Right atrium auricular region (tissue), 2 donors: ENCODE measurements at regions not wholly inside any gene's neighbourhood (a gene's known extent, or its start where the extent isn't known, plus 50 kb on each side); places are given as distances from the start of the nearest gene placed in this dataset.

Source experiments
- DNase-seq: peaks from one replicate; pipeline ENCODE4 v3.0.0-alpha.2; 2019; ENCODE audit warnings: low spot score
- H3K27ac ChIP-seq, 2 donors: fragments of 200-600 bp; sonication (generic); 1 replicate in 1 of 2; 2 replicates in 1 of 2; pipeline ENCODE4 v1.5.1; 2016 to 2019
- H3K27me3 ChIP-seq, 2 donors: fragments of 200-600 bp; sonication (generic); one replicate each; pipeline versions ENCODE4 v1.5.1 to v1.6.0; 2017 to 2019
- H3K36me3 ChIP-seq: fragments of 200-600 bp; sonication (generic); one replicate; pipeline ENCODE4 v1.5.1; 2016
- H3K4me1 ChIP-seq, 2 donors: fragments of 200-600 bp; sonication (generic); one replicate each; pipeline versions ENCODE4 v1.5.1 to v1.6.0; 2017 to 2019
- H3K4me3 ChIP-seq, 2 donors: fragments of 200-600 bp; sonication (generic); 1 replicate in 1 of 2; 2 replicates in 1 of 2; pipeline ENCODE4 v1.5.1; 2017 to 2019; ENCODE audit warnings: mild to moderate bottlenecking in 1 of 2, moderate library complexity in 1 of 2
- H3K9me3 ChIP-seq, 2 donors: fragments of 200-600 bp; sonication (generic); one replicate each; pipeline ENCODE4 v1.5.1; 2019
- CTCF ChIP-seq, 2 donors: fragments of 200-600 bp; sonication (generic); IDR thresholded peaks; one replicate each; pipeline ENCODE4 v1.5.1; 2019; ENCODE audit warnings: antibody characterized with exemption in 2 of 2

- H3K27me3 ChIP-seq: no peaks in the 10 kb centered on the region
- TF ChIP-seq CTCF (IDR thresholded peaks at IDR 0.05): no peak
- H3K9me3 ChIP-seq: no peaks in the 10 kb centered on the region
- H3K4me3 ChIP-seq: no peak overlapping the region
- no peak for DNase-seq
- no peaks in the 10 kb centered on the region for H3K4me1 ChIP-seq
- no peak overlapping the region for H3K27ac ChIP-seq
- H3K36me3 ChIP-seq: no peaks in the 10 kb centered on the region
Measured at GRCh38 chr2:128528133-128528532, 209.5 kb upstream of the HS6ST1 start.

- H3K36me3 ChIP-seq: no peaks in the 10 kb centered on the region
- H3K27me3 ChIP-seq: no peaks in the 10 kb centered on the region
- H3K4me1 ChIP-seq: no peaks in the 10 kb centered on the region
- H3K4me3 ChIP-seq: no peak overlapping the region
- DNase-seq: no peak
- no peak overlapping the region for H3K27ac ChIP-seq
- no peaks in the 10 kb centered on the region for H3K9me3 ChIP-seq
- TF ChIP-seq CTCF (IDR thresholded peaks at IDR 0.05): no peak
Measured at GRCh38 chr2:128530025-128530573, 211.4 kb upstream of the HS6ST1 start.

- no peaks in the 10 kb centered on the region for H3K9me3 ChIP-seq
- no peak for DNase-seq
- H3K27ac ChIP-seq: no peak overlapping the region
- H3K36me3 ChIP-seq: no peaks in the 10 kb centered on the region
- TF ChIP-seq CTCF (IDR thresholded peaks at IDR 0.05): peak in 1 of 2 donors; percentile 34
- no peak overlapping the region for H3K4me3 ChIP-seq
- H3K27me3 ChIP-seq: no peaks in the 10 kb centered on the region
- H3K4me1 ChIP-seq: no peaks in the 10 kb centered on the region
Measured at GRCh38 chr2:128531856-128532255, 213.2 kb upstream of the HS6ST1 start.

- no peaks in the 10 kb centered on the region for H3K9me3 ChIP-seq
- H3K4me3 ChIP-seq: no peak overlapping the region
- no peaks in the 10 kb centered on the region for H3K4me1 ChIP-seq
- H3K27ac ChIP-seq: no peak overlapping the region
- no peak for TF ChIP-seq CTCF (IDR thresholded peaks at IDR 0.05)
- H3K27me3 ChIP-seq: no peaks in the 10 kb centered on the region
- no peak for DNase-seq
- no peaks in the 10 kb centered on the region for H3K36me3 ChIP-seq
Measured at GRCh38 chr2:128533101-128533500, 214.4 kb upstream of the HS6ST1 start.

GRCh38 chr2:128534688-128535392 lies 216.2 kb upstream of the HS6ST1 start:
- Histone ChIP-seq H3K4me1 (no peaks in the 10 kb centered on the region), H3K9me3 (no peaks in the 10 kb centered on the region)
- TF ChIP-seq CTCF (IDR thresholded peaks at IDR 0.05): no peak

GRCh38 chr2:128535953-128536352 lies 217.3 kb upstream of the HS6ST1 start:
- no peak overlapping the region for H3K4me3 ChIP-seq
- no peaks in the 10 kb centered on the region for H3K36me3 ChIP-seq
- H3K27me3 ChIP-seq: no peaks in the 10 kb centered on the region
- DNase-seq: no peak
- no peak for TF ChIP-seq CTCF (IDR thresholded peaks at IDR 0.05)
- H3K4me1 ChIP-seq: no peaks in the 10 kb centered on the region
- H3K9me3 ChIP-seq: no peaks in the 10 kb centered on the region
- no peak overlapping the region for H3K27ac ChIP-seq

More at GRCh38 chr2:128534688-128535392, 216.2 kb upstream of the HS6ST1 start:
- Histone ChIP-seq H3K27me3 (no peaks in the 10 kb centered on the region), H3K36me3 (no peaks in the 10 kb centered on the region), H3K4me3 (no peak overlapping the region), H3K27ac (no peak overlapping the region)
- DNase-seq: no peak
